ENCODE measurements at regions not wholly inside any gene's neighbourhood (a gene's known extent, or its start where the extent isn't known, plus 50 kb on each side); places are given as distances from the start of the nearest gene placed in this dataset.

DNA sequence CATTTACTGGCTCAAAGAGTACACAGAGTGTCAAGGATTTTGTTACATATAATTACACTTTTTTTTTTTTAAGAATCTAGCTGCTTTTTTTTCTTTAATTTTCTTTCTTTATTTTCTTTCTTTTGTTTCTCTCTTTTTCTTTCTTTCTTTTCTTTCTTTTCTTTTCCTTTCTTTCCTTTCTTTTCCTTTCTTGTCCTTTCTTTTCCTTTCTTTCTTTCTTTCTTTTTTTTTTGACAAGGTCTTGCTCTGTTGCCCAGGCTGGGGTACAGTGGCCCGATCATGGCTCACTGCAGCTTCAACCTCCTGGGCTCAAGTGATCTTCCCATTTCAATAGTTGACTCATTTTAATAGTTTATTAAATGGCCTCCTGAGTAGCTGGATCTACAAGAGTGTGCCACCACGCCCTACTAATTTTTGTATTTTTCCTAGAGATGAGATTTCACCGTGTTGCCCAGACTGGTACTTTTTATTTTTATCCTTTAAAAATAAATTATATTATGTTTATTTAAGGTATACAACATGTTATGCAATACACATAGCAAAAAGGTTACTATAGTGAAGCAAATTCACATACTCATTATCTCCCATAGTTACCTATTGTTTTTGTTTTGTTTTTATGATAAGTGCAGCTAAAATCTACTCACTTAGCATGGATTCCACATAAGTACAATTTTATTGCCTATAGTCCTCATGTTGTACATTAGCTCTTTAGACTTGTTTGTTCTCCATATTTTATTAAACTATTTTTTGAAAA lies 381.5 kb upstream of the KLF4 start:
- H3K27ac ChIP-seq (ENCODE audit: insufficient read depth in 1 of 2, low read depth in 1 of 2, low read length in 2 of 2, poor library complexity in 1 of 2, severe bottlenecking in 2 of 2): no peak overlapping the region
- no peaks in the 10 kb centered on the region for H3K9me3 ChIP-seq (ENCODE audit: control extremely low read depth in 1 of 5, control insufficient read depth in 4 of 5, insufficient read depth in 2 of 5, low read depth in 1 of 5, low read length in 4 of 5)
- peaks cover 13 to 35% (median 30%) of the 10 kb centered on the region in 4 experiments for H3K4me1 ChIP-seq (ENCODE audit: control extremely low read depth in 1 of 4, control insufficient read depth in 4 of 4, insufficient read depth in 4 of 4, low read length in 3 of 4)
- ChIA-PET POLR2A (no interaction called here), CTCF (no interaction called here)
- no peaks in the 10 kb centered on the region for H3K36me3 ChIP-seq (ENCODE audit: control insufficient read depth in 4 of 4, insufficient read depth in 4 of 4, low read length in 3 of 4)
- H3K27me3 ChIP-seq (replicated peaks in 2 of 5; ENCODE audit: control insufficient read depth in 4 of 5, insufficient read depth in 5 of 5, low read length in 4 of 5): no peaks in the 10 kb centered on the region
- no peak overlapping the region for H3K4me3 ChIP-seq (ENCODE audit: control insufficient read depth in 1 of 7, extremely low read depth in 1 of 7, insufficient read depth in 4 of 7, low read depth in 2 of 7, low read length in 6 of 7)
- peak in 2 of 3 donors; percentile 30 to 41 for DNase-seq
- 100% methylated on average over 1 of the region's 3 CpGs for WGBS (ENCODE audit: insufficient coverage)

DNA sequence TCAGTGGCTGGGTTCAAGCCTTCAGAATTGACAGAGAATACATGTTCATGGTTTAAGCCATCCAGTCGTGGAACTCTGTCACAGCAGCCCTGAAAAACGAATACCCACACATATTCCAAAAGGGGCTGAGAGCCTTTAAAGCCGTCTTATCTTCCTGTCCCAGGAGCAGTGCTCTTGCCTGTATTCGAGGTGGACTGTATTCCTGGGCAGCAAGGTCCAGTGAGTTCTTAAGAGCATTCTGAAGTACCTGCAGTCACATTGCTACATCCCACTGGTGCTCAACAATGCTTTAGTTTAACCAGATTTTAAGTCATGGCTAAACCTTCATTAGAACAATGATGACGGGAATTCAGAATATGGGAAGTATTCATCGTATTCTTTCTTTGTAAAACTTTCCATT lies 380.7 kb upstream of the KLF4 start:
- WGBS (ENCODE audit: insufficient coverage): 100% methylated on average over 6 of the region's 6 CpGs
- H3K9me3 ChIP-seq (ENCODE audit: control extremely low read depth in 1 of 5, control insufficient read depth in 4 of 5, insufficient read depth in 2 of 5, low read depth in 1 of 5, low read length in 4 of 5): no peaks in the 10 kb centered on the region
- ChIA-PET POLR2A (no interaction called here), CTCF (no interaction called here)
- no peak overlapping the region for H3K27ac ChIP-seq (ENCODE audit: insufficient read depth in 1 of 2, low read depth in 1 of 2, low read length in 2 of 2, poor library complexity in 1 of 2, severe bottlenecking in 2 of 2)
- H3K27me3 ChIP-seq (replicated peaks in 2 of 5; ENCODE audit: control insufficient read depth in 4 of 5, insufficient read depth in 5 of 5, low read length in 4 of 5): no peaks in the 10 kb centered on the region
- H3K4me1 ChIP-seq (ENCODE audit: control extremely low read depth in 1 of 4, control insufficient read depth in 4 of 4, insufficient read depth in 4 of 4, low read length in 3 of 4): peaks cover 13 to 35% (median 30%) of the 10 kb centered on the region in 4 experiments
- no peak overlapping the region for H3K4me3 ChIP-seq (ENCODE audit: control insufficient read depth in 1 of 7, extremely low read depth in 1 of 7, insufficient read depth in 4 of 7, low read depth in 2 of 7, low read length in 6 of 7)
- H3K36me3 ChIP-seq (ENCODE audit: control insufficient read depth in 4 of 4, insufficient read depth in 4 of 4, low read length in 3 of 4): no peaks in the 10 kb centered on the region
- DNase-seq: no peak

DNA sequence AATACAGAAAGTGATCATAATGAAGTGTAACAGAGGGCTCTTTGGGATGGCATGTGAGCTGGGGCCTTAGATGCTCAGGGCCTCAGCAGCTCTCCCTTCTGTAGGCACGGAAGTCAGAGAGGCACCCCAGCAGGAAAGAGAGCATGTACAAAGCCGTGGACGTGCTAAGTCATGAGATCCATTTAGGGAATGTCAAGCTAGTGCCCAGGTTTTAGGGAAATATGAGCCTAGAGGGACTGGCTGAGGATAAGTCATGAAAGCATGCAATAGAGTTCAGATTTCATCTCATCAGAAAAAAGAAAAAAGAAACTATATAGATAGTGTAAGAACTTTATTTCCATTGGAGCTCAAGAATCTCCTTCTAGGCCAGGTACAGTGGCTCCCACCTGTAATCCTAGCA lies 379.5 kb upstream of the KLF4 start:
- CTCF ChIA-PET: no interaction called here
- no peaks in the 10 kb centered on the region for H3K9me3 ChIP-seq (ENCODE audit: control extremely low read depth in 1 of 5, control insufficient read depth in 4 of 5, insufficient read depth in 2 of 5, low read depth in 1 of 5, low read length in 4 of 5)
- H3K27me3 ChIP-seq (replicated peaks in 2 of 5; ENCODE audit: control insufficient read depth in 4 of 5, insufficient read depth in 5 of 5, low read length in 4 of 5): no peaks in the 10 kb centered on the region
- WGBS (ENCODE audit: insufficient coverage): 100% methylated on average over 3 of the region's 3 CpGs
- no peak overlapping the region for H3K4me3 ChIP-seq (ENCODE audit: control insufficient read depth in 1 of 7, extremely low read depth in 1 of 7, insufficient read depth in 4 of 7, low read depth in 2 of 7, low read length in 6 of 7)
- H3K27ac ChIP-seq (ENCODE audit: insufficient read depth in 1 of 2, low read depth in 1 of 2, low read length in 2 of 2, poor library complexity in 1 of 2, severe bottlenecking in 2 of 2): no peak overlapping the region
- no peaks in the 10 kb centered on the region for H3K36me3 ChIP-seq (ENCODE audit: control insufficient read depth in 4 of 4, insufficient read depth in 4 of 4, low read length in 3 of 4)
- peaks cover 13 to 29% (median 20%) of the 10 kb centered on the region in 4 experiments for H3K4me1 ChIP-seq (ENCODE audit: control extremely low read depth in 1 of 4, control insufficient read depth in 4 of 4, insufficient read depth in 4 of 4, low read length in 3 of 4)
- DNase-seq: no peak
- POLR2A ChIA-PET: no interaction called here

DNA sequence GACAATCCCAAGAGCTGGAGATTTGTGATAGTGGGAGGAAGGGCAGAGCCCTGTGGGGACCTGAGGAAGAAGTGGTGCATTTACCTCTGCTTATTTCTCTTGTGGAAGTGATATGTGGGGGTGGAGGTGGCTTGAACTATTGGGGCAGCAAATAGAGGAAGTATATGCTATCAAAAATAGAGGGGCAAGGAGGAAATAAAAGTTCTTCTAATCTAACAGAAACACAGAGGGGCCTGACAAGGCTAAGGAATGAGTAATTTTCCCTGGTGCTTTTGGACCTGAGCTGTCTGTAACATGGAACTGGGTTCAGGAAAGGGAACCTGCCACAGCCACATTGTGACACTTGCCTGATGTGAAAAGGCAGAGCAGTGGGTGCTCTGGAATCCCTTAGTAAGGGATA lies 378.6 kb upstream of the KLF4 start:
- ChIA-PET POLR2A (no interaction called here), CTCF (no interaction called here)
- no peaks in the 10 kb centered on the region for H3K9me3 ChIP-seq (ENCODE audit: control extremely low read depth in 1 of 5, control insufficient read depth in 4 of 5, insufficient read depth in 2 of 5, low read depth in 1 of 5, low read length in 4 of 5)
- H3K27me3 ChIP-seq (replicated peaks in 2 of 5; ENCODE audit: control insufficient read depth in 4 of 5, insufficient read depth in 5 of 5, low read length in 4 of 5): no peaks in the 10 kb centered on the region
- no peak overlapping the region for H3K27ac ChIP-seq (ENCODE audit: insufficient read depth in 1 of 2, low read depth in 1 of 2, low read length in 2 of 2, poor library complexity in 1 of 2, severe bottlenecking in 2 of 2)
- no peak overlapping the region for H3K4me3 ChIP-seq (ENCODE audit: control insufficient read depth in 1 of 7, extremely low read depth in 1 of 7, insufficient read depth in 4 of 7, low read depth in 2 of 7, low read length in 6 of 7)
- DNase-seq: peak; percentile 17 to 73 (median 59)
- H3K36me3 ChIP-seq (ENCODE audit: control insufficient read depth in 4 of 4, insufficient read depth in 4 of 4, low read length in 3 of 4): no peaks in the 10 kb centered on the region
- H3K4me1 ChIP-seq (ENCODE audit: control extremely low read depth in 1 of 4, control insufficient read depth in 4 of 4, insufficient read depth in 4 of 4, low read length in 3 of 4): peaks cover 13 to 29% (median 20%) of the 10 kb centered on the region in 4 experiments

- POLR2A ChIA-PET: no interaction called here
- CTCF ChIA-PET: no interaction called here
- peaks cover 13 to 29% (median 20%) of the 10 kb centered on the region in 4 experiments for H3K4me1 ChIP-seq (ENCODE audit: control extremely low read depth in 1 of 4, control insufficient read depth in 4 of 4, insufficient read depth in 4 of 4, low read length in 3 of 4)
- WGBS (ENCODE audit: insufficient coverage): 100% methylated on average over 1 of the region's 5 CpGs
- no peak overlapping the region for H3K27ac ChIP-seq (ENCODE audit: insufficient read depth in 1 of 2, low read depth in 1 of 2, low read length in 2 of 2, poor library complexity in 1 of 2, severe bottlenecking in 2 of 2)
- no peaks in the 10 kb centered on the region for H3K36me3 ChIP-seq (ENCODE audit: control insufficient read depth in 4 of 4, insufficient read depth in 4 of 4, low read length in 3 of 4)
- no peaks in the 10 kb centered on the region for H3K9me3 ChIP-seq (ENCODE audit: control extremely low read depth in 1 of 5, control insufficient read depth in 4 of 5, insufficient read depth in 2 of 5, low read depth in 1 of 5, low read length in 4 of 5)
- no peak overlapping the region for H3K4me3 ChIP-seq (ENCODE audit: control insufficient read depth in 1 of 7, extremely low read depth in 1 of 7, insufficient read depth in 4 of 7, low read depth in 2 of 7, low read length in 6 of 7)
- H3K27me3 ChIP-seq (replicated peaks in 2 of 5; ENCODE audit: control insufficient read depth in 4 of 5, insufficient read depth in 5 of 5, low read length in 4 of 5): no peaks in the 10 kb centered on the region
- DNase-seq: no peak
Measured at GRCh38 chr9:107867738-107868137, 378.2 kb upstream of the KLF4 start.

DNA sequence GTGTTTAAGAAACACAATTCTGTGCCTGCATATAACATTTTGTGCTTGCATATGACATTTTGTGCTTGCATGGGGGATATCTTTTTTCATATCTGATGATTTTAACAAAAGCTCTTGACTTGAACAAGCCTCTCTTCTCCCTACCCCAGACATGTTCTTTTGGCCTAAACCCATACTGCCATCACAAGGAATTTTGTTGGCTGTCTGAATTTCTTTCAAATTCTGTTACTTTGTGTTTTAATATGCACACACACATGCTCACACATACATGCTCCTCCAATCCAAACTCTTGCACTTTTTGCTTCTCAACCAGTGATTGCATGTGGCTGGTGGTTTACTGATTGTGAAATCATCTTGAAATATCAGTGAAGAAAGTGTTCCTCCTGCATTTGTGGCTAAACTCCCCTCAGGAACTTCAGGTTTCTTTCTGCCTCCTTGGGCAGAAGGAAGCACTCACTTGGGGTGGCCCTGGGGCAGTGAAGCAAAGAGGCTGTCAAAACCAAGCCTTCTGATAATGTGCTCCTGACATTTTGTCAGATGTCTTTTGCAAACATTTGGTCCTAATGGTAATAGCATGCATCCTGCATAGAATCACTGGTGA lies 377.2 kb upstream of the KLF4 start:
- Histone ChIP-seq H3K27me3 (replicated peaks in 2 of 5; ENCODE audit: control insufficient read depth in 4 of 5, insufficient read depth in 5 of 5, low read length in 4 of 5) (no peaks in the 10 kb centered on the region), H3K9me3 (ENCODE audit: control extremely low read depth in 1 of 5, control insufficient read depth in 4 of 5, insufficient read depth in 2 of 5, low read depth in 1 of 5, low read length in 4 of 5) (no peaks in the 10 kb centered on the region), H3K4me3 (ENCODE audit: control insufficient read depth in 1 of 7, extremely low read depth in 1 of 7, insufficient read depth in 4 of 7, low read depth in 2 of 7, low read length in 6 of 7) (no peak overlapping the region), H3K27ac (ENCODE audit: insufficient read depth in 1 of 2, low read depth in 1 of 2, low read length in 2 of 2, poor library complexity in 1 of 2, severe bottlenecking in 2 of 2) (no peak overlapping the region), H3K36me3 (ENCODE audit: control insufficient read depth in 4 of 4, insufficient read depth in 4 of 4, low read length in 3 of 4) (no peaks in the 10 kb centered on the region), H3K4me1 (ENCODE audit: control extremely low read depth in 1 of 4, control insufficient read depth in 4 of 4, insufficient read depth in 4 of 4, low read length in 3 of 4) (peaks cover 13 to 28% (median 20%) of the 10 kb centered on the region in 4 experiments)
- DNase-seq: peak; percentile 10 to 53 (median 42)
- ChIA-PET POLR2A (interaction anchor here (0.6 kb wide), 1 partner anchor 32 kb away, joined by 7 read pairs; no protein-coding TSS in a partner anchor), CTCF (no interaction called here)

DNA sequence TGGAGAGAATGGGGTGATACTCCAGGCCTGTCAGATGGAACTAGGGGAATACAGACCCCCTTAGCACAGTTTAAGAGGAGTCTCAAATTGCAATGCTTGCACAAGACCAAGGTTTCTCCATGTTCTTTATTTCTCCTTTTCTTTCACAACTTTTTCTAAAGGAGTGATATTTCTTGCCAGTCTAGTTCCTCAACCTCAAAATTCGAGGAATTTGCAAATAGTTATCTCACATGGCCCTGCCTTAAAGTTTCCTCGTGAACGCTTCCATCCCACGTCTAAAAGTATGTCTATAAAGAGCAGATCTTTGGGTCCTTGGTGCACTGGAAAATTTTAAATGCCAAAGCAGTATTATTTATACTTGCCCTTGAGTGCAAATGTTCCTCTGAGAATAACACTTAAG lies 373.8 kb upstream of the KLF4 start:
- Histone ChIP-seq H3K9me3 (ENCODE audit: control extremely low read depth in 1 of 5, control insufficient read depth in 4 of 5, insufficient read depth in 2 of 5, low read depth in 1 of 5, low read length in 4 of 5) (peaks cover 0 to 3% (median 0%) of the 10 kb centered on the region in 5 experiments), H3K27ac (ENCODE audit: insufficient read depth in 1 of 2, low read depth in 1 of 2, low read length in 2 of 2, poor library complexity in 1 of 2, severe bottlenecking in 2 of 2) (no peak overlapping the region), H3K36me3 (ENCODE audit: control insufficient read depth in 4 of 4, insufficient read depth in 4 of 4, low read length in 3 of 4) (no peaks in the 10 kb centered on the region), H3K4me1 (ENCODE audit: control extremely low read depth in 1 of 4, control insufficient read depth in 4 of 4, insufficient read depth in 4 of 4, low read length in 3 of 4) (peaks cover 7 to 17% (median 13%) of the 10 kb centered on the region in 4 experiments), H3K27me3 (replicated peaks in 2 of 5; ENCODE audit: control insufficient read depth in 4 of 5, insufficient read depth in 5 of 5, low read length in 4 of 5) (no peaks in the 10 kb centered on the region), H3K4me3 (ENCODE audit: control insufficient read depth in 1 of 7, extremely low read depth in 1 of 7, insufficient read depth in 4 of 7, low read depth in 2 of 7, low read length in 6 of 7) (no peak overlapping the region)
- WGBS (ENCODE audit: insufficient coverage): no CpG with 5 or more reads among the region's 4 CpGs
- DNase-seq: no peak
- ChIA-PET CTCF (no interaction called here), POLR2A (no interaction called here)

Data from common myeloid progenitor, CD34-positive (primary cell).